Mucosa of gallbladder (tissue), 1 donor: ENCODE measurements at regions not wholly inside any gene's neighbourhood (a gene's known extent, or its start where the extent isn't known, plus 50 kb on each side); places are given as distances from the start of the nearest gene placed in this dataset.
A peak's percentile ranks its signal among the peaks of the same experiment; 100 is the strongest.

Source experiments
- DNase-seq: peaks from one replicate; pipeline ENCODE4 v3.0.0-alpha.2; 2020; ENCODE audit warnings: low spot score
- donor health status: DM: no; HTN: no; CAD: no.

DNA sequence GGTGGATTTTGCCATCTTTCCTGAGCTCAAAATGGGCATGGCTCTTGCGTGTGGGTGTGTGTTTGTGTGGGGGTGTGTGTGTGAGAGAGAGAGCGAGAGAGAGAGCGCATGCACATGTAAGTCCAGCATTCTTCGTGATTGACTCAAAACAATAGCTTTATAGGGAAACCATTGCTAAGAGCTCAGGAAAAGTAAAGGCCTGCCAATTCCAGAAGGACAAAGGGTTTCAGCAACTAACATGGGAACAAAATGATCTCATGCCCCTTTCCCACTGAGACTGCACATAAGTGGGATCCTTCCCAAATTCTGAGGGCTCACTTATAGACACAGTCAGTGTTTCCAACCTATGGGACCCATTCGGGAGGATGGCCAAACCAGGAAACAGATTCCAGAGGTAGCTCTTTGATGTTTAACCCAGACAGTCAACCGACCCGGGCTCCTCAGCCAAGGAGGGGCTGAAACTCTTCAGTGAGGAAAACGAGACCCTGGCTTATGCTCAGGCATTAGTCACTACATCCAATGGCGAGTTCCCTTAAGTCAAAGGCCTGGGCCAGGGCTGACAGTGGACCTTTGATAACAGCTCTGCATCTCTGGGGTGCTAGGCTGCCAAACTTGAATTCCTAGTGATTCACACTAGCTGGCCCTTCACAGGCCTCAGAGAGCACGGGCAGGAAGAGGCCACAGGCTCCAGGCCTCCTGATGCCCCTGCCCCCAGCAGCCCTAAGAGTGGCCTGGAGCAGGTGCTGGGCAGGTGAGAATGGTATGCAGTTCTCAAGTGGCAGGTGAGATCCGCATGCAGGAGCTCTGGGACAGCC, 305.0 kb upstream of the C2CD4B start:
- DNase-seq, result no peak

DNA sequence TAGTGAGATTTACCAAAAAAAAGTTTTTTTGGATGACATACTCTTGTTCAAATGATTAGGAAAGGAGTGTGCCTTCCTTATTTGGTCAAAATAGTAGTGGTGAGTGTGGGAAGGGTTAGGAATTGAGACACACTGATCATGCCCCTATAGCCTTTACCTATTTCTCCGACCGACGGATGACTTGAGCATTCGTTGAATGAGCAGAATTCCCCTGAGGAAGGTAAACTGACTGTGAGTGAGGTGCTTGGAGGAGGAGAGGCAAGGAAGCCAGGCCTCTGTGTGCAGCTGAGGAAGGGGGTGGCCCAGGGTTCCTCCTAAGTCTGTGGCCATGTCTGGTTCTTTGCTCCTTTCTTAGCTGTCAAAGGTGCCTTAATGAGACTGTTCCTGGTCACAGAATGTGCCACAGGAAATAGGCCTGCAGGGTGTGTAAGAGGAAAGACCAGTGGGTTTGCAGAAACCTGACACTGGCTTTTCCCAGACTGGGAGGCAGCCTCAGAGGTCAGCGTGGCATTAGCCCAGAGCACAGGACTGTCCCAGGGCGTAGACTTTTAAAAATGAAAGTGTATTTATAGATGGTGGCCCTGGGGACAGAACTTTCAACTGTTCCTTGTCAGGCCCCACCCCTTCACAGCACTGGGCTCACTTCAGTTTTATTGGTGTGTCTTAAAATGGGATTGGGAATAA, 307.7 kb upstream of the C2CD4B start:
- no peak for DNase-seq

DNA sequence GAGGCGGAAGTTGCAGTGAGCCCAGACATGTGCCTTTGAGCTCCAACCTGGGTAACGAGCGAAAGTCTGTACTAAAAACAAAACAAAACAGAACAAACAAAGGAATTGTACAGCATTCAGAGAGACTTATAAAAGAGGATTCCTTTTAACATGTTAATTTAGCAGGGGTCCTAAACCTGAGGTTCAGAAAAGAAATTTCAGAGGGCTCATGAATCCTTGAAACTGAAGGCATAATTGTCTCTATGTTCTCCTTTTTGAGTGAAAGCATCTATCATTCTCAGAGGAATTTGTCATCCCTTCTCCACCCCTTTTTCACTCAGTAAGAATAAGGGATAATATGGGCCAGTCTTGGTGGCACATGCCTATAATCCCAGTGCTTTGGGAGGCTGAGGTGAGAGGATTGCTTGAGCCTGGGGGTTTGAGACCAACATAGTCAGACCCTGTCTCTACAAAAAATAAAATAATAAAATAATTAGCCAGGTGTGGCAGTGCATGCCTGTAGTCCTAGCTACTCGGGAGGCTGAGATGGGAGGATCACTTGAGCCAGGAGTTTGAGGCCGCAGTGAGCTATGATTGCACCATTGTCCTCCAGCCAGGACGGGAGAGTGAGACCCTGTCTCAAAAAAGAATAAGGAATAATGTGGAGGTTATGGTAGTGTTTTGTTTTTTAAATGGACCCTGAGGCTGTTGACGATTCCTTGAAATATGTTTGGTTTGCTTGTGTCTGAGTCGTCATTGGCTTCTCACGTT, 309.1 kb upstream of the C2CD4B start:
- no peak for DNase-seq

- DNase-seq, result no peak
These were observed 309.7 kb upstream of the C2CD4B start for GRCh38 chr15:62474771-62475124.

DNA sequence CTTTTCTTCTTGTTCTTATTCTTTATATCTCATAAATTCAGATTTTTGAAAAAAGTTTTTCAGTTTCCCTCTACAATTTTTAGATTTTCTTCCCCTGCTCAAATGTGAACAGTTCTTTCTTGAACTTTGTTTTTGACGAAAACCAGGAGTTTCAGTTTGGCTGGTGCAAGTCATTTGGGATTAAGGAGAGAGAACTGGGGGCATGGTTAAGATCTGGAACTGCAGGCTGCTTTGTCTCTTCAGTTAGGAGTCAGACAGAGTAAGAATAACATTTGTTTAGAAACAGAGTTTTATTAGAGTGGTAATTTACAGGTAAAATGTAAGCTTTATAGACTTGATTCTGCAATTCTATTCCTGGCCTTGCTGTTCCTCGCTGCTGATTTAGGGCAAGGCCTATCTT, 310.5 kb upstream of the C2CD4B start:
- DNase-seq, result no peak

- no peak for DNase-seq
These were observed 311.1 kb upstream of the C2CD4B start for GRCh38 chr15:62476163-62476562.

DNA sequence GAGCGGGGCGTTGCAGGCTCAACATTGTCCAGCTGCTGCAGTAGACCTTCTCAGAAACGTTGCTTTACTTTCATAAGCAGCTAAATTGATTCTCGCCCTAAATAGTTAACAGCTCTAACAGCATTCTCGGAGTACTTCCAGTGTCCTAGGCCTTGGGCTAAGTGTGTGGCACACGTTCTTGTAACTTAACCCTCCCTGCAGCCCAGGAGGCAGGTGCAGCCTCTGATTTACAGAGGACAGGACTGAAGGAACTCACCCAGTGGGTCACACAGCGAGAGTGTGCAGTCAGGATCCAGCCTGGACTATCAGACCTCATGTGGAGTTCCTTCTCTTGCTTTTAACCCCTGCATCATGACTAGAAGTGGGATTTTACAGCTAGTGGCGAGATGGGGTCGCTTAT, 312.8 kb upstream of the C2CD4B start:
- no peak for DNase-seq

DNA sequence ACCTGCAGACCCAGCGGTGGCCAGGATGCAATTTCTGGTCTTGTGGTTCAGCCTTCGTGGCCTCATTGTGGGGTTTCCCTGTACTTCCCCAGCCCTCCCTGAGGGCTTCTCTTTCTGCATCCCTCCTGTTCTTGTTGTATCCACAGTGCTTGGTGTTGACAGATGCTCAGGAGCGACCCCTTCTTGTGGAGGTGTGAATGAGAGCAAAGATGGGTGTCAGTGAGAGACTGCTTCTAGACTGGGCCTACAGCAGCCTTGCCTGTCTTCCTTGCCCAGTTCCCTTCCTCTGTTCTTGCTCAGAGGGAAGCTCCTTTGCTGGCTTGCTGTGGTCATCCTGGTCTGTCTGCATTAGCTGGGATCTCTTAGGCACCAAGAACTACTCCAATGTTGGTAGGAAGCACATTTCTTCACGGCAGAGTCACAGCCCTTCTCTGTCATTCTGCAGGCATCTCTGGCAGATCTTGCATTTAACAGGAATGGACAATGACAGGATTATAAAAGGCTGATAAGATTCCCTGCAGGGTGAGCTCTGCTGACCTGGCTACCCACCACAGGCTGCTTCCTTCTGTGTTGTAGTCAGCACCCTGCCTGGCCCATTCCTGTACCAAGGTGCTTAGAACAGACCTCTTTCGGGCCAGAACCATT, 317.8 kb upstream of the C2CD4B start:
- no peak for DNase-seq

- DNase-seq, result no peak
These were observed 318.7 kb upstream of the C2CD4B start for GRCh38 chr15:62483814-62484213.

- DNase-seq, result no peak
These were observed 320.2 kb upstream of the C2CD4B start for GRCh38 chr15:62485170-62485720.

- no peak for DNase-seq
These were observed 321.0 kb upstream of the C2CD4B start for GRCh38 chr15:62486041-62486440.

- no peak for DNase-seq
These were observed 323.3 kb upstream of the C2CD4B start for GRCh38 chr15:62488387-62488786.

- DNase-seq, result no peak
These were observed 326.6 kb upstream of the C2CD4B start for GRCh38 chr15:62491642-62492041.

- no peak for DNase-seq
These were observed 327.8 kb upstream of the C2CD4B start for GRCh38 chr15:62492900-62493299.

DNA sequence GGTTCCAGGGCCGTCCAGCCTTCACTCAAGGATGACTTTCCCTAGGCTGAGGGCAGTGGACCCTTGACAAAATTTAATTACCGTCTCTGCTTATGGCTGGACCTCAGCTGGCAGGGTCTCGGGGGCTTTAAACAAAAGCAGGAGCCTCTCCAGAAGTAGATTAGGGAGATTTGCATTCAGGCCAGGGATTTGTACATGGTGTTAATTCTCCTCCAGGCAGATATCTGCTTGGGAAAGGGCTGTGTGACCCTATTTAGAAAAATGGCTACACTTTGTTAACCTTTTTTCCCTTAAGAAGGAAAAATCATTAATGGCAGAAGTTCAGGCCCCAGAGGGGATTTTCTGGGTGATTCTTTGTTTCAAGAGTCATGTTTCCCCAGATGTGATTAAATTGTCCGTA, 329.1 kb upstream of the C2CD4B start:
- DNase-seq, result no peak

DNA sequence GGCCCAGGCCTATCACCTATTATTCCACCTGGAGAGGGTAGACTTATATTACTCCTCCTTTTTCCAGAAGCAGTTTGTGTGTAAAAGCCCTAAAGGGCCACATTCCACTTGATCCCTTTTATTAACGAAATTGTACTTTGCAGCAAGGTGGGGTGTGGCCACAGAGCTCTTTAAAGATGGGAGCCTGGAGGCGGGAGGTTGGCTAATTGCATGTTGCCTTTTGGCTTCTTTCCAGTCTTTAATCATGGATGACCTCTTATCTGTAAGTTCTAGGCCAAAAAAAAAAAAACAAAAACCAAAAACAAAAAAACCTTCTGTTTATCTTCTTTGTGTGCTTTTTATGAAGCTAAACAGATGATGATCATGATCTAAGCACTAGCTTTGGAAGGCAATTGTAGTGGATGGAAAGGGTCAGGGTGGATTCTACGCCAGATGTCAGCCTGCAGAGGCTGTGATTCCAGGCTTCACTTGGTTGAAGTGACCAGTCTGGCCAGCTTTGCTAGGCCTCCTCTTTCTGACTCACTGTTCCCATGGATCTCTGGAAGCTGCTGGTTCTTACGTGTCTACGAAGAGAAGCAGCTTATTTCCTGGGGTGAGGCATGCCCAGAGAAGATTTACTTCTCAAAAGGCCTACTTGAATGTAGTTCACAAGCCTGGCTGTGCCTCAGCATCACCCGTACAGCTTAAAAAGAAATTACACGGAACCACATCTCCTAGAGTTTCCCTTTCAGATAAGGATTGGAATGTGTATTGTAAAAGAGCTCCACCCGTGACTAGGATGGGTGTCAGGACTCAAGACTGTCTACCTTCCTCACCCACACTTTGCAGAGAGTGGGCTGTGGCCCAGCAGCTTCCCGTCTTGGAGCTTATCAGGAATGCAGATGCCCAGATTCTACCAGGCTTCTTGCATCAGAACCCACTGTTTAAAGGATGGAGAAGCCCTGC, 330.9 kb upstream of the C2CD4B start:
- peak; percentile 34 for DNase-seq

GRCh38 chr15:62497356-62497755, 332.3 kb upstream of the C2CD4B start:
- no peak for DNase-seq

DNA sequence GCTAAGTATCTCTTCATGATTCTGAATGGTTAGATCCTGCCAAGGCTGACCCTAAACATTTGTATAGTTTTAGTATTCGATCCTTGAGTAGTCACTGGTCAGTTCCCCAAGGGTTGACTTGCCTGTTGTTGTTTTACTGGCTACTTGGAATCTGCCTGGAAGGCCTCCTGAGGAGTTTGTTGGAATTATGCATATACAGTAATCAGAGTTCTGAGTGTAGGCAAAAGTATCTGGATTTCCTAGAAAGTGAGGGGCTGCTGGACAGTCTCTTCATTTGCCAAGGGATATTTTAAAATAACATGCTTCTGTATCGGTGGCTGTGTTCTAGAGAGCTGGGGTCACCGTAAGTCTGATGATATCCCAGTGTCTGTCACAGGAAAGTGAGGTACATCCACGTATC, 333.2 kb upstream of the C2CD4B start:
- DNase-seq, result no peak

DNA sequence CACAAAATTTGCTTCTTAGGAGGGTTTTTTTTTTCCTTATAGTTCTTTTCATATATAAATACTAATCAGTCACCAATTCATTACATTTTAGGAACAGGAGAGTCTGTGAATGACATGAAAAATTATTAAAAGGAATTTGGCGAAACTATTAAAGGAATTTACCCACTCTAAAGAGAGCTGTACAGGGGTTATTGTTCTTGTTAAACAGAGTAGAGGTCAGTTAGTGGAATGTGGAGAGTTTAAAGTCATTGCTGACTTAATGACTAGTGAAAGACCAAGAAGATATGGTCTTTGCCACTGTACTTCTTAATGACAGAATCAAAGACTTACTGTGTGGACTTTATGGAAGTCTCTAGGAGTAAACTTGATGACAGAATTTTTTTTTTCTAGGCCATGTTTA, 333.6 kb upstream of the C2CD4B start:
- DNase-seq, result no peak

GRCh38 chr15:62500325-62500724, 335.2 kb upstream of the C2CD4B start:
- no peak for DNase-seq

GRCh38 chr15:62502451-62502850, 337.4 kb upstream of the C2CD4B start:
- no peak for DNase-seq
